SKM-1 (cell line): ENCODE measurements at regions not wholly inside any gene's neighbourhood (a gene's known extent, or its start where the extent isn't known, plus 50 kb on each side); places are given as distances from the start of the nearest gene placed in this dataset.

ENCODE experiments used
- DNase-seq: peaks from one replicate; lab custom pipeline; 2025; ENCODE audit not compliant: unreplicated experiment; lab: John Stamatoyannopoulos, UW

DNA sequence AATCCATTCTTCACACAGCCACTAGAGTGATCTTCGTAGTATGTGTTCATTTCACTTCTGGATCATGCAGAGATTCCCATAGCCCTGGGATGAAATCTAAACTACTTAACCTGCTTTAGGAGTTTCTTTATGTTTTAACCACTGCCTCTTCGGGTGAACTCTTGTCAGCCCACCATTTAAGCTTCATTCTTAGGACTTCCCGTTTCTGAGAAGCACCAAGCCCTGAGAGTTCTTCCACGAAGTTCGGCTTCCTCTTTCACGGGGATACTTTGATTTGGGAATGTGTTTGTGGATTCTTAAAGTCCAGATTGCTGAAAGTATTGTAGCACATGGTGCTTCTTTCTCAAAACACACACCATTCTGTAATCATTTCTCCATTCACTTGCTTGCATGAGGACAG lies 205.0 kb downstream of the UBE2E3 start:
- DNase-seq, result no peak

DNA sequence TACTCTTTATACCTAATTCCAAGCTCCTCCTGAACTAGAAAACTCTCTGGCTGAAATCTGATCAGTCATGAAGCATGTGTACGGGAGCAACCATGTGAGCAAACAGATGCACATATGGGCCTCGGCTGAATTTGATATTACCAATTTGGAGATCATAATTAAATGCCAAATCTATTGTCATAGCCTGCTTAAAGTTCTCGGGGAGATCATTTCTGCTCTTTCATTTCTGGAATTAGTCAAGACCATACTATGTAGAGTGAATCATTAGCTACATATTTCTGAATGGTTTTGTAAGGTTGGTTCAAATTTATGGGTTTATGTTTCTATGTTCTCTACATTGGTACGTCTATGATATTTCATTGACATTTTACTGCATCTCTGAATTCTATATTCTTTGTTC lies 205.5 kb downstream of the UBE2E3 start:
- no peak for DNase-seq

DNA sequence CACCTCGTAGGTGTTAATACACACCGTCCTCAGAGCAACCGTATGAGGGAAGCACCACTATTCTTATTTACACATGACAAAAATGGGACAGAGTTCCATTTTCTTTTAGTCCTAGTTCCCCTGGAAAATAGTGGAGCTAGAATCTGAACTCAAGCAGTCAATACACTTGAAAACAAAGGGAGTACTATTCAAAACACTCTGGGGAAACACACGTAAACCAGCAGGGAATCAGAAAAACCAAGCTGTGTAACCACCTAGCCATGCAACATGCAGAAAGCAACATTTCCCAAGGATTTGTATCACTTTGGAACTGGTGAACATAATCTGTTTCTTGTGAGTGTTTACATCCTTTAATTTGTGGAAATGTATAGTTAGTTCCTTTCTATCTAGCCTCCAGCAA lies 208.2 kb downstream of the UBE2E3 start:
- no peak for DNase-seq

DNA sequence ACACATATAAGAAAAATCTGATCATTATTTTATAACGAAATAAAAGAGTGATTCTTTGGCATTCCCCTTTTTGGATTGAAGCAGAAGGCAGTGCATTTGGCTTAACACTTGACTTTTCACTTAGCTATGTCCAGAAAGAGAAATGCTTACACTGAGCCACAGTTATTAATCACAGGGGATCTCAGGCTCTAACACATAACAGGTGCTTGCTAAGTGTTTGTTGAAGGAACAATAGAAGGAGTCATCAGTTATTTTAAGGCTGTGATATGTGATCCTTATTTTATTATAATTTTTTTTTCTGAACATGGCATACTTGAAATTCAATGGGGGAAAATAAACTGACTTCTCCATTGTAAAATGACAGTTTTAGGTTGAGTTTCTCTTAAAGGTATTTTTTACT lies 209.5 kb downstream of the UBE2E3 start:
- DNase-seq, result no peak

DNA sequence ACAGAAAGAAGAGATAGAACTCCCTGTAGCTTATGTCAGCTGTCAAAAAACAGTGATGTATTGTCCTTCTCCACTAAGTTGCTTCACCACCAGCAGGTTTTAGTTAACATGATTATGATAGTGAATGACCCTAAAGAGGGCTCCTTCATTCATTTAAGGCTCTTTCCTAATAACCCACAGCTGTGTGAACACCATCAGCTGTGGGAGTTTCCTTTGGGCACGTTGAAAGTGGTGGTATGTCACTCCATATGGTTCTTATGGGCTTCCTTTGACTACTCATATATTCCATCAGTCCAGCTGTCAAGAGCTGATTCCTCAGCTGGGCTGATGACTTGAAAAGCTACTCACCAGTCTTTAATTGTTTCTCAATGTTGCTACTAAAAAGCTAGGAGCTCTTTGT lies 210.3 kb downstream of the UBE2E3 start:
- no peak for DNase-seq

DNA sequence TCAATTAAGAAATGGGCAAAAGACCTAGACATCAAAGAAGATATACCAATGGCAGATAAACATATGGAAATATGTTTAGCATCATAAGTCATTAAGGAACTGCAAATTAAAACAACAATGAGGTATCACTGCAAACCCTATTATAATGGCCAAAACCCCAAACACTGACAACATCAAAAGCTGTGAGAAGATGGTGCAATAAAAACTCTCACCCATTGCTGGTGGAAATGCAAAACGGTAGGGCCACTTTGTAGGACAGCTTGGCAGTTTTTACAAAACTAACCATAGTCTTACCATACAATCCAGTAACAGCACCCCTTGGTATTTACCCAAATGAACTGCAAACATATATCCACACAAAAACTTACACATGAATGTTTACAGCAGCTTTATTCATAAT lies 213.1 kb downstream of the UBE2E3 start:
- no peak for DNase-seq

DNA sequence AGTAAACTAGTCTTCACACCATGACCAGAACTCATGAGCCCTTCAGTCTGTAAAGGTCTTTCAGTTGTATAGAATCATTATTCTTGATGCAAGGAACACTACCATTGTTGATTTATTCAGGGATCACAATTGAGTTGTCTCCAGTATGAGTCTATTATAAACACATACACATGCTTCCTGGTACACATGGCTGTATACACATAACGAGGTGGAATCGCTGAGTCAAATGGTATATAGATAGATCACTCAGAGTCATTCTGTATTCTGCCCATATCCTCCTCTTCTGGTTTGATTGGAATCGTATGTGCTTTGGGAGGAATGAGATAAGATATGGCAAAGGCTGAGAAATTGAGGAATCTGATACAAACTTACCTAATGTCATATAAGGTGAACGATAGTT lies 216.0 kb downstream of the UBE2E3 start:
- DNase-seq, result no peak

DNA sequence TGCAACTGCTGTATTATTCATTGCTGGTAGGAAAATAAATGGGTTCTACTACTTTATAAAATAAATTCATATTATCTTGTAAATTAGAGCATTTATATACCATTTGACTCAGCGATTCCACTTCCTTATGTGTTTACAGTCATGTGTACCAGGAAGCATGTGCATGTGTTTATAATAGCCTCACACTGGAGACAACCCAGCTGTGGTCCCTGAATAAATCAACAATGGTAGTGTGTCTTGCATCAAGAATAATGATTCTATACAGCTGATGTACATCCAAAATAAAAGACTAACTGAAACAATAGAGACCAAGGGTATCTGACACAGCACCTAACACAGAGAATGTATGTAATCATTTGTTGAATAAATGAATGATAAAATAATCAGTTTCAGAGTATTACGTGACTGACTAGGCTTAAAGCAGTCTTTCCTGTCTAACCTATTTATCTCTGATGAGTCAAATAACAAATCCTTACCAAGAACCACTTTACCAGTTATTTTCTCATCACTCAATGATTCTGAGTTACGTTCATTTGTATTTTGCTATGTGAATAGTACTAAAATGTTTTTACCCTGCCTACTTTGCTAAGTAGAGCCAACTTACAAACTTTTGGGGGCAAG lies 216.8 kb downstream of the UBE2E3 start:
- no peak for DNase-seq

DNA sequence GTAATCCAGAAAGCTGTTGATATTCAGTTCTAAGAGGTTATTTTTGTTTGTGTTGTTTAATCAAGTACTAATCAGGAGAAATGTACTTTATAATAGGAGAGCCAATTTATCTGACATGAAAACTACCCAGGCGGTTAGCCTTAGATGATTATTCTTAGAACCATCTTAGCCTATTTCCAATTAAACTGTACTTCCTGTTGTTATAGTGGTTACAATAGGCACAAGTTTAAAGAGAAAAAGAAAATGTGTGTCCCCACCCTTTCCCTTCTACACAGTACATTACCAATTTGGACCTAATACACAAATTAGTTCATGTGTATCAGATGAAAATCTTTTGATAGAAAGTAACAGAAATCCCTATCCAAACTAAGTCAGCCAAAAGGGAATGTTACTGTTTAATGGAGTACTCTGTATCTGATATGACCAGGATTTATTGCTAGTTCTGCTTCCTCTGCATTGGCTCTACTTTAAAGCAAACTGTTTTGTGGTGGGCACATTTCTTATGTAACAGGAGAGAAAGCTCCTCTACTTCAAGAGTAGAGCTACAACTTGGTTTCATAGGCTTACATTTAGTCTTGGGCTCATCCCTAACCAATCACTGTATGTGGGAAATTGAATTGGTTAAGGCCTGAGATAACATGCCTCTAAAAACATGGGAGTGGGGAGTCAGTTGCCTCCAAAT lies 217.9 kb downstream of the UBE2E3 start:
- no peak for DNase-seq

- no peak for DNase-seq
Observed at GRCh38 chr2:181203412-181203811, 223.0 kb downstream of the UBE2E3 start.

GRCh38 chr2:181203916-181204315 lies 223.5 kb downstream of the UBE2E3 start:
- DNase-seq, result no peak

DNA sequence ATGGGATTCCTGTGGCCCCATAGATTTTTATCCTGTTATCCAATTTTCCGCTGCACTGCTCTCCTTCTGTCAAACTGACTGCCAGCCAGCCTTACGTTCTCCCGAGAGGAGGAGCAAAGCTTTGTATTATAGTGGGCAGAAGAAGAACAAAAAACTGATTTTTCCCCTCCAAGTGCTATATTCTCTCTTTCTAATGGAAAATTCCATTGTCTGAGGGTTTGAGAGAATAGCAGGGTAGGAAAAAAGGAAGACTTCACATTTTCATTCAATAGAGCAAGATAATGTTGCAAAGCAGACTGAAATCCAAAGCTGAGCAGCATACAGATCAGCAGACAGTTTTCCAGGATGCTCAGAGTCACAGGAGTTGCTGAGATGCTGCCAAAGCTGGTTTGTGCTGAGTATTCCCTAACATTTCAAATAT lies 238.0 kb downstream of the UBE2E3 start:
- no peak for DNase-seq

- no peak for DNase-seq
Observed at GRCh38 chr2:181223234-181223633, 234.0 kb upstream of the ITGA4 start.

DNA sequence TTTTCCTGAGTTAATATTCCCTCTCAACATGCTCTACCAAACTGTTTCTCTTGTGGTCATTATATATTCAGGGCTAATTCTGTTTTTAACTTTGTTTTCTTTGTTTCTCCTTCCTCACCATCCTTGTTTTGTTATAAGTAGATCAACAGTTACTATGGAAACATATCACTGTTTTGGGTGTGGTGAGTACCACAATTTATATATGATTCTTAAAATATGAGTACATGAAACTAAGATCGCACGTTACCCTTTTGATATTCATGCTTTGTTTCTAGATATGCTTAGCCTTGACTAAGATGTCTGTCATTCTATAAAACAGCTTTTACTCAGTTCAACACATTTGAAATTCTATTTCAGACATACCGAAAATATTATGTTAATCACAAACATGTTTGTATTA lies 232.3 kb upstream of the ITGA4 start:
- no peak for DNase-seq

- DNase-seq, result no peak
Observed at GRCh38 chr2:181228661-181229060, 228.5 kb upstream of the ITGA4 start.

DNA sequence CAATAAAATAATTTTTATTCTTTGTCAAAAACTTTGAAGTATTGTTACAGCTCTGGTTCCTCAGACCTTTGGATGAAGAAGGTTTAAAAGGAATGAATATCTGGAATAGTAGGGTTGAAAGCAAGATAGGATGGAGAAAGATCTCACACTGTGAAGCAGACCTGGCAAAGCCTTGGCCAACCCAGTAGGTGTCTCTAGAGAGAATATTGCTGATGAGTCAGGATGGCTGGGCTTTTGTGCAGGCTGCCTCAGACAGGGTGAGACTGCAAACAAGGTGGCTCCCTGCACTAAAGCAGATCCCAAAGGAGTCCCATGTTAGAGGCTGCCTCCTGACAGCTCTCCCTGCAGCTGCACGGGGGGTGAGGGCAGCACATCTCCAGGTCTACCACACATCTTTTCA lies 226.0 kb upstream of the ITGA4 start:
- DNase-seq, result no peak

GRCh38 chr2:181231886-181232621 lies 225.1 kb upstream of the ITGA4 start:
- DNase-seq, result no peak

GRCh38 chr2:181234487-181234891 lies 222.7 kb upstream of the ITGA4 start:
- no peak for DNase-seq

DNA sequence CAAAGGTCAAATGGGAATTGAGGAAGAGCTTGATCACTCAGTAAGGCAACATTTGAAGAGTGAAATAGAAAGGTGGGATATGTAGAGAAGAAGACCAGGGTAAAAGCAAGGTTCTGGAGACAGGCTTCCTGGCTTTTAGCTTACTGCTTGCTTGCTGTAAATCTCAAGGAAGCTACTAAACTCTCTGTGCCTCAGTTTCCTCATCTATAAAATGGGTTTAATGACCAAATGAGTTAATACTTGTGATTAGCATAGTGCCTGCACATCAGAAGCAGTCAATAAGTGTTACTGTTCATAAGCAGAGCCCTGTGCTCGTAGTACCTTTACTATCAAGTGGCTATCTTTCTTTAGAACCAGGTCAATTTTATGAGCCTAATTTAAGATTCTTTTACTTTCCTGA lies 222.2 kb upstream of the ITGA4 start:
- no peak for DNase-seq

- no peak for DNase-seq
Observed at GRCh38 chr2:181235683-181236459, 221.3 kb upstream of the ITGA4 start.

DNA sequence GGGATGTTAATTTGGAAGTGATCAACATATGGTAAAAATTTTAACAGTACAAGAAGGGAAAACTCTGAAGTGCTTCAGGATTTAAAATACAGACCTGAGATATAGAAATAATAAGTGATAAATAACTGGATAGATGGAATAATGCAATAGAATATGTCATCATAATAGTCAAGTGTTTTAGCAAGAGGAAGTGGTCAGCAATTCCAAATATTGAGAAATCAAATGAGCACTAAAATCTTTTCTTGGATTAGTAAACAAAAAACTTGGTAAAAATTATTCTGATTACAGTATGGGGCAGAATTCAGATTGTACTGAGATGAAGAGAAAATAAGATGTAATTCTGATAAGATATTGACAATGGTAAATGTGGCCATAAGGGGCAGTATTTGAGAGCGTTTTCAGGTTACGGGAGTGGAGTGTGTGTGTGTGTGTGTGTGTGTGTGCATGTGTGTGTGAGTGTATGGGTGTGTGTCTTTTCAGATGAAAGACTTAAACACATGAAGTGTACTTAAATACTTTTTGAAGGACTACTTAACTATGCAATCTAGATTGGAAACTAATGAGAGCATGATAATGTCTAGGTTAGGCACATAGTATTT lies 217.9 kb upstream of the ITGA4 start:
- no peak for DNase-seq
